HG03469 (cell line): ENCODE measurements at regions not wholly inside any gene's neighbourhood (a gene's known extent, or its start where the extent isn't known, plus 50 kb on each side); places are given as distances from the start of the nearest gene placed in this dataset.

Source experiments
- ATAC-seq: cut with Tn5 transposase; IDR thresholded peaks from one replicate; pipeline ENCODE4 v1.9.1; 2021; ENCODE audit warnings: mild to moderate bottlenecking, moderate library complexity, moderate number of reproducible peaks; ENCODE audit not compliant: unreplicated experiment

- no peak for ATAC-seq
Measured at GRCh38 chr10:21265622-21266021, 259.9 kb downstream of the SKIDA1 start.

- no peak for ATAC-seq
Measured at GRCh38 chr10:21264271-21264670, 261.2 kb downstream of the SKIDA1 start.

GRCh38 chr10:21263839-21264238, 261.6 kb downstream of the SKIDA1 start:
- ATAC-seq, result no peak

- no peak for ATAC-seq
Measured at GRCh38 chr10:21263263-21263803, 262.1 kb downstream of the SKIDA1 start.

GRCh38 chr10:21261842-21262294, 263.6 kb downstream of the SKIDA1 start:
- no peak for ATAC-seq

- no peak for ATAC-seq
Measured at GRCh38 chr10:21260506-21261149, 264.9 kb downstream of the SKIDA1 start.

GRCh38 chr10:21260066-21260465, 265.4 kb downstream of the SKIDA1 start:
- no peak for ATAC-seq

- no peak for ATAC-seq
Measured at GRCh38 chr10:21257919-21258318, 267.6 kb downstream of the SKIDA1 start.

GRCh38 chr10:21257191-21257590, 268.3 kb downstream of the SKIDA1 start:
- ATAC-seq, result no peak

- ATAC-seq, result no peak
Measured at GRCh38 chr10:21249435-21249834, 276.0 kb downstream of the SKIDA1 start.

GRCh38 chr10:21247592-21247991, 277.9 kb downstream of the SKIDA1 start:
- ATAC-seq, result no peak

GRCh38 chr10:21246178-21246577, 279.3 kb downstream of the SKIDA1 start:
- no peak for ATAC-seq

- ATAC-seq, result no peak
Measured at GRCh38 chr10:21243748-21244257, 281.7 kb downstream of the SKIDA1 start.

GRCh38 chr10:21242915-21243314, 282.6 kb downstream of the SKIDA1 start:
- ATAC-seq, result no peak

- ATAC-seq, result no peak
Measured at GRCh38 chr10:21238717-21239116, 286.8 kb downstream of the SKIDA1 start.

- no peak for ATAC-seq
Measured at GRCh38 chr10:21238044-21238443, 287.4 kb downstream of the SKIDA1 start.

GRCh38 chr10:21234761-21235160, 290.7 kb downstream of the SKIDA1 start:
- ATAC-seq, result no peak

GRCh38 chr10:21230219-21230618, 295.3 kb downstream of the SKIDA1 start:
- ATAC-seq, result no peak

- no peak for ATAC-seq
Measured at GRCh38 chr10:21217748-21218367, 307.6 kb downstream of the SKIDA1 start.

GRCh38 chr10:21217107-21217506, 308.4 kb downstream of the SKIDA1 start:
- no peak for ATAC-seq

GRCh38 chr10:21214329-21214728, 311.2 kb downstream of the SKIDA1 start:
- no peak for ATAC-seq

- ATAC-seq, result no peak
Measured at GRCh38 chr10:21213381-21213780, 312.1 kb downstream of the SKIDA1 start.
